Mammary epithelial cell (primary cell): ENCODE measurements at regions not wholly inside any gene's neighbourhood (a gene's known extent, or its start where the extent isn't known, plus 50 kb on each side); places are given as distances from the start of the nearest gene placed in this dataset.

Source experiments
- EZH2 ChIP-seq: IDR thresholded peaks from 2 replicates; pipeline ENCODE4 v1.6.1; 2012; ENCODE audit warnings: low read length, inconsistent platforms, borderline replicate concordance
- TF ChIP-seq, protein P1 (sequence below), 2 donors: IDR thresholded peaks in 1 of 2; conservative IDR thresholded peaks in 1 of 2; 2 replicates each; pipeline ENCODE4 v1.5.1; 2011 to 2012; ENCODE audit warnings: inconsistent platforms in 2 of 2, low read length in 2 of 2, mild to moderate bottlenecking in 2 of 2, control low read depth in 1 of 2, low read depth in 1 of 2; ENCODE audit not compliant: insufficient read depth in 1 of 2; ENCODE audit errors: extremely low read depth in 1 of 2

DNA sequence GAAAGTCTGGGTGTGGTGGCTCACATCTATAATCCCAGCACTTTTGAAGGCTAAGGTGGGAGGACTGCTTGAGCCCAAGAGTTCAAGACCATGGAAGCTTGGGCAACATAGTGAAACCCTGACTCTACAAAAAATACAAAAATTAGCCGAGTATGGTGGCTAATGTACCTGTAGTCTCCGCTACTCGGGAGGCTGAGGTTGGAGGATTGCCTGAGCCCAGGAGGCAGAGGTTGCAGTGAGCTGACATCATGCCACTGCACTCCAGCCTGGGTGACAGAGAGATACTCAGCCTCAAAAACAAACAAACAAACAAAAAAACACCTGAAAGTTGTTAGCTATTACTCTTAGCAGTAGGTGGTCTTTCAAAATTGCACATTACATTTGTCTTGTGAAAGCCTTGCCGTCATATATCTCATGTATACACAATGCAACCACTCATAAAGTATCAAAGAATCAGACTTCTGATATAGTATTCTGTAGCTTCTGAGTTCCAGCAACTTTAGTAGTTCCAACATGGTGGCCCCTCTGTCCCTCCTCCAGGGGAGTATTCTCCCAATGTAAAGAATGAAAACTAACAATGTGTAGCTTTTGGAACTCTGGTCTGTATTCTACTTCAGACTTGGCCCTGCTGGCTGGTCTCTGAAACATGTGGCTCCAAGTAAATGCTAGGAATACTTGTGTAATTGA, 101.5 kb downstream of the ZNF92 start:
- TF ChIP-seq, protein P1, sequence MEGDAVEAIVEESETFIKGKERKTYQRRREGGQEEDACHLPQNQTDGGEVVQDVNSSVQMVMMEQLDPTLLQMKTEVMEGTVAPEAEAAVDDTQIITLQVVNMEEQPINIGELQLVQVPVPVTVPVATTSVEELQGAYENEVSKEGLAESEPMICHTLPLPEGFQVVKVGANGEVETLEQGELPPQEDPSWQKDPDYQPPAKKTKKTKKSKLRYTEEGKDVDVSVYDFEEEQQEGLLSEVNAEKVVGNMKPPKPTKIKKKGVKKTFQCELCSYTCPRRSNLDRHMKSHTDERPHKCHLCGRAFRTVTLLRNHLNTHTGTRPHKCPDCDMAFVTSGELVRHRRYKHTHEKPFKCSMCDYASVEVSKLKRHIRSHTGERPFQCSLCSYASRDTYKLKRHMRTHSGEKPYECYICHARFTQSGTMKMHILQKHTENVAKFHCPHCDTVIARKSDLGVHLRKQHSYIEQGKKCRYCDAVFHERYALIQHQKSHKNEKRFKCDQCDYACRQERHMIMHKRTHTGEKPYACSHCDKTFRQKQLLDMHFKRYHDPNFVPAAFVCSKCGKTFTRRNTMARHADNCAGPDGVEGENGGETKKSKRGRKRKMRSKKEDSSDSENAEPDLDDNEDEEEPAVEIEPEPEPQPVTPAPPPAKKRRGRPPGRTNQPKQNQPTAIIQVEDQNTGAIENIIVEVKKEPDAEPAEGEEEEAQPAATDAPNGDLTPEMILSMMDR (conservative IDR thresholded peaks at IDR 0.05 in 1 of 2, IDR thresholded peaks at IDR 0.05 in 1 of 2; ENCODE audit: extremely low read depth in 1 of 2, insufficient read depth in 1 of 2, low read depth in 1 of 2, low read length in 2 of 2): no peak
- no peak for TF ChIP-seq EZH2
